GM18498 (cell line): ENCODE measurements at regions not wholly inside any gene's neighbourhood (a gene's known extent, or its start where the extent isn't known, plus 50 kb on each side); places are given as distances from the start of the nearest gene placed in this dataset.

Experiments used
- ATAC-seq: cut with Tn5 transposase; IDR thresholded peaks from one replicate; pipeline ENCODE4 v1.9.1; 2021; ENCODE audit warnings: mild to moderate bottlenecking, moderate library complexity; ENCODE audit not compliant: unreplicated experiment

- ATAC-seq: no peak
Measured at GRCh38 chr3:182608832-182609231, 184.5 kb upstream of the ATP11B start.

- no peak for ATAC-seq
Measured at GRCh38 chr3:182609575-182610156, 183.6 kb upstream of the ATP11B start.

- no peak for ATAC-seq
Measured at GRCh38 chr3:182612332-182612731, 181.0 kb upstream of the ATP11B start.

- no peak for ATAC-seq
Measured at GRCh38 chr3:182617500-182617899, 175.8 kb upstream of the ATP11B start.

GRCh38 chr3:182618085-182618732, 175.1 kb upstream of the ATP11B start:
- no peak for ATAC-seq

GRCh38 chr3:182618981-182619591, 174.2 kb upstream of the ATP11B start:
- ATAC-seq: no peak

GRCh38 chr3:182620723-182621434, 172.4 kb upstream of the ATP11B start:
- no peak for ATAC-seq

- no peak for ATAC-seq
Measured at GRCh38 chr3:182621435-182622240, 171.7 kb upstream of the ATP11B start.

- no peak for ATAC-seq
Measured at GRCh38 chr3:182622241-182622545, 171.1 kb upstream of the ATP11B start.

GRCh38 chr3:182626484-182627467, 166.5 kb upstream of the ATP11B start:
- ATAC-seq: no peak

- no peak for ATAC-seq
Measured at GRCh38 chr3:182628531-182628930, 164.8 kb upstream of the ATP11B start.

- no peak for ATAC-seq
Measured at GRCh38 chr3:182629521-182629920, 163.8 kb upstream of the ATP11B start.

GRCh38 chr3:182631183-182632076, 161.9 kb upstream of the ATP11B start:
- no peak for ATAC-seq

GRCh38 chr3:182632077-182632393, 161.3 kb upstream of the ATP11B start:
- no peak for ATAC-seq

GRCh38 chr3:182633186-182633585, 160.1 kb upstream of the ATP11B start:
- no peak for ATAC-seq

- no peak for ATAC-seq
Measured at GRCh38 chr3:182636646-182637045, 156.7 kb upstream of the ATP11B start.

GRCh38 chr3:182637350-182638110, 155.8 kb upstream of the ATP11B start:
- no peak for ATAC-seq

- no peak for ATAC-seq
Measured at GRCh38 chr3:182644013-182644412, 149.3 kb upstream of the ATP11B start.
